ENCODE measurements at regions not wholly inside any gene's neighbourhood (a gene's known extent, or its start where the extent isn't known, plus 50 kb on each side); places are given as distances from the start of the nearest gene placed in this dataset.

DNA sequence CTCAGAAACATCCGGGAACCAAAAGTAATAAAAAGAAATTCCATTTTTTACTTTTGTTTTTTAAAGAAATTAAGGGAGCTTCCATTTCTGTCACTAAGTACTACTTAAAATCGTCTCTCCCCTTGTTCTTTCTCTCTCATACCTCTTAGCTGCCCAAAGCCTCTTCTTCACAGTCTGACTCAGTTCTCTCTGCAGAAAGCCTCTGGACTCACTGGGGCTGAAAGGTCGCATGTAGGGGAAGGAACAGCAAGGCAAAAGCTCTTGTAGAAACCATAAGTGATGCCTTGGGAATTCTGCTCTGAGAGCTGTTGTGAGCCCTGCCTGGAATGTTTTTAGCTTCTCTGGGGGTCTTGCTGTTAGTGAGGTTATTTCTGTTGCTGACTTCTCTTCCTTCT is 100.8 kb upstream of the RANBP3L start:
- TF ChIP-seq, protein P1, sequence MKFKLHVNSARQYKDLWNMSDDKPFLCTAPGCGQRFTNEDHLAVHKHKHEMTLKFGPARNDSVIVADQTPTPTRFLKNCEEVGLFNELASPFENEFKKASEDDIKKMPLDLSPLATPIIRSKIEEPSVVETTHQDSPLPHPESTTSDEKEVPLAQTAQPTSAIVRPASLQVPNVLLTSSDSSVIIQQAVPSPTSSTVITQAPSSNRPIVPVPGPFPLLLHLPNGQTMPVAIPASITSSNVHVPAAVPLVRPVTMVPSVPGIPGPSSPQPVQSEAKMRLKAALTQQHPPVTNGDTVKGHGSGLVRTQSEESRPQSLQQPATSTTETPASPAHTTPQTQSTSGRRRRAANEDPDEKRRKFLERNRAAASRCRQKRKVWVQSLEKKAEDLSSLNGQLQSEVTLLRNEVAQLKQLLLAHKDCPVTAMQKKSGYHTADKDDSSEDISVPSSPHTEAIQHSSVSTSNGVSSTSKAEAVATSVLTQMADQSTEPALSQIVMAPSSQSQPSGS (IDR thresholded peaks at IDR 0.05; ENCODE audit: low read length), result no peak
- no peak for TF ChIP-seq RAD51 (IDR thresholded peaks at IDR 0.05)
- TF ChIP-seq, protein P2, sequence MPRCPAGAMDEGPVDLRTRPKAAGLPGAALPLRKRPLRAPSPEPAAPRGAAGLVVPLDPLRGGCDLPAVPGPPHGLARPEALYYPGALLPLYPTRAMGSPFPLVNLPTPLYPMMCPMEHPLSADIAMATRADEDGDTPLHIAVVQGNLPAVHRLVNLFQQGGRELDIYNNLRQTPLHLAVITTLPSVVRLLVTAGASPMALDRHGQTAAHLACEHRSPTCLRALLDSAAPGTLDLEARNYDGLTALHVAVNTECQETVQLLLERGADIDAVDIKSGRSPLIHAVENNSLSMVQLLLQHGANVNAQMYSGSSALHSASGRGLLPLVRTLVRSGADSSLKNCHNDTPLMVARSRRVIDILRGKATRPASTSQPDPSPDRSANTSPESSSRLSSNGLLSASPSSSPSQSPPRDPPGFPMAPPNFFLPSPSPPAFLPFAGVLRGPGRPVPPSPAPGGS (IDR thresholded peaks at IDR 0.05; ENCODE audit: borderline replicate concordance, insufficient read depth, low read depth, low read length, poor library complexity, severe bottlenecking), result no peak
- no peak for TF ChIP-seq CREB1 (IDR thresholded peaks at IDR 0.05; ENCODE audit: low read depth)
- TF ChIP-seq, protein P3, sequence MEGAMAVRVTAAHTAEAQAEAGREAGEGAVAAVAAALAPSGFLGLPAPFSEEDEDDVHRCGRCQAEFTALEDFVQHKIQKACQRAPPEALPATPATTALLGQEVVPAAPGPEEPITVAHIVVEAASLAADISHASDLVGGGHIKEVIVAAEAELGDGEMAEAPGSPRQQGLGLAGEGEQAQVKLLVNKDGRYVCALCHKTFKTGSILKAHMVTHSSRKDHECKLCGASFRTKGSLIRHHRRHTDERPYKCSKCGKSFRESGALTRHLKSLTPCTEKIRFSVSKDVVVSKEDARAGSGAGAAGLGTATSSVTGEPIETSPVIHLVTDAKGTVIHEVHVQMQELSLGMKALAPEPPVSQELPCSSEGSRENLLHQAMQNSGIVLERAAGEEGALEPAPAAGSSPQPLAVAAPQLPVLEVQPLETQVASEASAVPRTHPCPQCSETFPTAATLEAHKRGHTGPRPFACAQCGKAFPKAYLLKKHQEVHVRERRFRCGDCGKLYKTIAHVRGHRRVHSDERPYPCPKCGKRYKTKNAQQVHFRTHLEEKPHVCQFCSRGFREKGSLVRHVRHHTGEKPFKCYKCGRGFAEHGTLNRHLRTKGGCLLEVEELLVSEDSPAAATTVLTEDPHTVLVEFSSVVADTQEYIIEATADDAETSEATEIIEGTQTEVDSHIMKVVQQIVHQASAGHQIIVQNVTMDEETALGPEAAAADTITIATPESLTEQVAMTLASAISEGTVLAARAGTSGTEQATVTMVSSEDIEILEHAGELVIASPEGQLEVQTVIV (IDR thresholded peaks at IDR 0.05; ENCODE audit: borderline replicate concordance, partially characterized antibody), result no peak
- no peak for TF ChIP-seq CHD4 (IDR thresholded peaks at IDR 0.05)
- TF ChIP-seq ZNF217 (IDR thresholded peaks at IDR 0.05), result no peak
- no peak for TF ChIP-seq ZNF207 (IDR thresholded peaks at IDR 0.05; ENCODE audit: borderline replicate concordance)
- TF ChIP-seq EED (IDR thresholded peaks at IDR 0.05; ENCODE audit: low read depth), result no peak
- TF ChIP-seq EGR1 (IDR thresholded peaks at IDR 0.05; ENCODE audit: borderline replicate concordance in 1 of 2, low read depth in 2 of 2, low read length in 2 of 2), result no peak
- TF ChIP-seq LARP7 (IDR thresholded peaks at IDR 0.05), result no peak
- TF ChIP-seq DPF2 (IDR thresholded peaks at IDR 0.05), result no peak
- ChIA-PET CTCF (interaction anchor here (0.5 to 3.4 kb wide), 3 partner anchors 13 to 104 kb away, joined by 3 to 13 read pairs (median 3); no protein-coding TSS in a partner anchor), SMC1A (ENCODE audit: uncharacterized antibody, unreplicated experiment) (interaction anchor here (0.7 to 1.3 kb wide), 2 partner anchors 8 to 15 kb away, joined by 3 read pairs; no protein-coding TSS in a partner anchor), POLR2A (interaction anchor here (0.6 kb wide), 1 partner anchor 699 kb away, joined by 4 read pairs; no protein-coding TSS in a partner anchor), RAD21 (ENCODE audit: unreplicated experiment) (interaction anchor here (0.5 kb wide), 1 partner anchor 621 kb away, joined by 3 read pairs; no protein-coding TSS in a partner anchor)
- H3K27ac ChIP-seq (ENCODE audit: control insufficient read depth, insufficient read depth), result no peak overlapping the region
- intact Hi-C loops (cut with micrococcal nuclease; ENCODE audit: unreplicated experiment), result no loop called here
- H3K36me3 ChIP-seq (ENCODE audit: control insufficient read depth in 2 of 2, insufficient read depth in 2 of 2, low read length in 1 of 2), result no peaks in the 10 kb centered on the region
- 12% methylated on average over 3 of the region's 3 CpGs for WGBS (ENCODE audit: insufficient coverage, insufficient replicate concordance, low lambda C conversion rate, missing lambda C conversion rate)
- in situ Hi-C loops (cut with MboI), result no loop called here
- H2AFZ ChIP-seq (ENCODE audit: control insufficient read depth, low read depth, low read length), result no peak overlapping the region
- FAIRE-seq, result no peak
- no peaks in the 10 kb centered on the region for H3K9me3 ChIP-seq (replicated peaks; ENCODE audit: control insufficient read depth, insufficient read depth, low read length)
- H3K9ac ChIP-seq (ENCODE audit: control insufficient read depth, insufficient read depth, low read length), result no peak overlapping the region
- no peak overlapping the region for H3K4me3 ChIP-seq
- no peaks in the 10 kb centered on the region for H4K20me1 ChIP-seq (ENCODE audit: control insufficient read depth, insufficient read depth)
- no peaks in the 10 kb centered on the region for H3K79me2 ChIP-seq (ENCODE audit: control insufficient read depth, insufficient read depth, low read length)
- no peaks in the 10 kb centered on the region for H3K4me1 ChIP-seq (ENCODE audit: control insufficient read depth, insufficient read depth, low read length)
- H3K4me2 ChIP-seq (ENCODE audit: control insufficient read depth, insufficient read depth), result no peak overlapping the region
- peaks cover 0 to 2% of the 10 kb centered on the region in 2 experiments; a peak in 3 of 4 replicates for H3K27me3 ChIP-seq (replicated peaks in 1 of 2; ENCODE audit: control insufficient read depth in 2 of 2, insufficient read depth in 2 of 2, low read length in 1 of 2)
- BruUV-seq (replicated peaks), result no TSS peak
- ATAC-seq, result no peak
- DNase-seq (ENCODE audit: low read depth, low spot score), result no peak
